OCI-LY1 (cell line): ENCODE measurements at regions not wholly inside any gene's neighbourhood (a gene's known extent, or its start where the extent isn't known, plus 50 kb on each side); places are given as distances from the start of the nearest gene placed in this dataset.

ENCODE experiments used
- CTCF ChIP-seq: fragments of 200-600 bp; sonication (generic), shearing (Covaris generic); IDR thresholded peaks from 2 replicates; pipeline ENCODE4 v1.5.1; 2017; ENCODE audit warnings: mild to moderate bottlenecking, antibody characterized with exemption, low read length, moderate library complexity, mixed read lengths
- EZH2 ChIP-seq: fragments of 200-600 bp; sonication (generic), shearing (Covaris generic); IDR thresholded peaks from 2 replicates; pipeline ENCODE4 v1.8.0; 2017; ENCODE audit warnings: borderline replicate concordance, mixed run types, mild to moderate bottlenecking, antibody characterized with exemption, low read length, moderate library complexity, mixed read lengths

GRCh38 chr22:48799227-48799970, 1028.3 kb downstream of the BRD1 start:
- TF ChIP-seq EZH2 (no peak), CTCF (no peak)
